OCI-LY1 (cell line): ENCODE measurements at regions not wholly inside any gene's neighbourhood (a gene's known extent, or its start where the extent isn't known, plus 50 kb on each side); places are given as distances from the start of the nearest gene placed in this dataset.
"Not testable (repeated sequence)": the region's sequence is repeated elsewhere in the genome, so short reads cannot be mapped to it uniquely, and the experiment has no call there.

Experiments used
- H2AFZ ChIP-seq: fragments of 200-600 bp; sonication (generic), shearing (Covaris generic); 2 replicates; pipeline ENCODE4 v1.6.0; 2014; ENCODE audit warnings: antibody characterized with exemption, mild to moderate bottlenecking, low read length
- H3F3A ChIP-seq: fragments of 200-600 bp; sonication (generic), shearing (Covaris generic); 2 replicates; pipeline ENCODE4 v1.6.0; 2014; ENCODE audit warnings: mild to moderate bottlenecking, antibody characterized with exemption, low read length, moderate library complexity; ENCODE audit not compliant: insufficient read depth
- H3K27ac ChIP-seq: fragments of 200-600 bp; sonication (generic); 2 replicates; pipeline ENCODE4 v1.5.1; 2014; ENCODE audit warnings: low read length, mixed run types, mild to moderate bottlenecking, low read depth; ENCODE audit not compliant: poor library complexity, severe bottlenecking
- H3K27me3 ChIP-seq: fragments of 200-600 bp; sonication (generic); 2 replicates; pipeline ENCODE4 v1.6.0; 2014; ENCODE audit warnings: antibody characterized with exemption, mild to moderate bottlenecking, low read length, moderate library complexity; ENCODE audit not compliant: insufficient read depth
- H3K36me3 ChIP-seq: fragments of 200-600 bp; sonication (generic); 2 replicates; pipeline ENCODE4 v1.6.1; 2014; ENCODE audit warnings: mild to moderate bottlenecking, antibody characterized with exemption, low read length, moderate library complexity, mixed read lengths; ENCODE audit not compliant: insufficient read depth
- H3K4me1 ChIP-seq: fragments of 200-600 bp; sonication (generic); 2 replicates; pipeline ENCODE4 v1.5.1; 2014; ENCODE audit warnings: mild to moderate bottlenecking, low read length, moderate library complexity; ENCODE audit not compliant: insufficient read depth, severe bottlenecking
- H3K4me2 ChIP-seq: fragments of 200-600 bp; sonication (generic), shearing (Covaris generic); 2 replicates; pipeline ENCODE4 v1.6.1; 2014; ENCODE audit warnings: low read length
- H3K4me3 ChIP-seq: fragments of 200-600 bp; sonication (generic); 2 replicates; pipeline ENCODE4 v1.5.1; 2014; ENCODE audit warnings: low read length, low read depth, mild to moderate bottlenecking, mixed read lengths; ENCODE audit not compliant: poor library complexity, severe bottlenecking
- H3K79me2 ChIP-seq: fragments of 200-600 bp; shearing (Covaris generic); 2 replicates; pipeline ENCODE4 v1.6.1; 2016; ENCODE audit warnings: mixed run types, low read length, mixed read lengths; ENCODE audit not compliant: insufficient read depth
- H3K9ac ChIP-seq: fragments of 200-600 bp; sonication (generic), shearing (Covaris generic); 2 replicates; pipeline ENCODE4 v1.6.1; 2014; ENCODE audit warnings: mild to moderate bottlenecking, low read length, mixed read lengths
- H3K9me2 ChIP-seq: fragments of 200-600 bp; sonication (generic), shearing (Covaris generic); 2 replicates; pipeline ENCODE4 v1.6.1; 2014; ENCODE audit warnings: low read depth, mild to moderate bottlenecking, low read length, mixed read lengths
- H3K9me3 ChIP-seq: fragments of 200-600 bp; shearing (Covaris generic); 2 replicates; pipeline ENCODE4 v1.6.1; 2014; ENCODE audit warnings: low read length, mixed read lengths
- H4K20me1 ChIP-seq: fragments of 200-600 bp; sonication (generic), shearing (Covaris generic); 2 replicates; pipeline ENCODE4 v1.6.0; 2016; ENCODE audit warnings: mild to moderate bottlenecking, low read length; ENCODE audit not compliant: insufficient read depth
- CTCF ChIP-seq: fragments of 200-600 bp; sonication (generic), shearing (Covaris generic); IDR thresholded peaks from 2 replicates; pipeline ENCODE4 v1.5.1; 2017; ENCODE audit warnings: mild to moderate bottlenecking, antibody characterized with exemption, low read length, moderate library complexity, mixed read lengths
- EZH2 ChIP-seq: fragments of 200-600 bp; sonication (generic), shearing (Covaris generic); IDR thresholded peaks from 2 replicates; pipeline ENCODE4 v1.8.0; 2017; ENCODE audit warnings: borderline replicate concordance, mixed run types, mild to moderate bottlenecking, antibody characterized with exemption, low read length, moderate library complexity, mixed read lengths

- Histone ChIP-seq H3K4me3 (no peak overlapping the region), H3K9me2 (no peaks in the 10 kb centered on the region), H3K27ac (no peak overlapping the region)
These were observed 188.9 kb upstream of the RPS23 start for GRCh38 chr5:82466986-82467561.

GRCh38 chr5:82465235-82465634 is 187.1 kb upstream of the RPS23 start:
- Histone ChIP-seq H3K4me2 (no peak overlapping the region), H3K36me3 (no peaks in the 10 kb centered on the region), H3K9ac (no peak overlapping the region), H2AFZ (no peak overlapping the region), H3K27ac (no peak overlapping the region), H3K79me2 (no peaks in the 10 kb centered on the region), H3K9me3 (no peaks in the 10 kb centered on the region), H3K4me1 (no peaks in the 10 kb centered on the region), H3F3A (no peaks in the 10 kb centered on the region), H3K9me2 (no peaks in the 10 kb centered on the region), H3K27me3 (no peaks in the 10 kb centered on the region), H3K4me3 (no peak overlapping the region), H4K20me1 (no peaks in the 10 kb centered on the region)
- no peak for TF ChIP-seq EZH2
- no peak for TF ChIP-seq CTCF

More at GRCh38 chr5:82466986-82467561, 188.9 kb upstream of the RPS23 start:
- no peaks in the 10 kb centered on the region for H3K4me1 ChIP-seq
- H3F3A ChIP-seq, result no peaks in the 10 kb centered on the region
- H4K20me1 ChIP-seq, result no peaks in the 10 kb centered on the region
- no peak overlapping the region for H2AFZ ChIP-seq
- no peak overlapping the region for H3K9ac ChIP-seq
- H3K4me2 ChIP-seq, result no peak overlapping the region
- TF ChIP-seq CTCF (no peak), EZH2 (no peak)
- no peaks in the 10 kb centered on the region for H3K27me3 ChIP-seq
- no peaks in the 10 kb centered on the region for H3K9me3 ChIP-seq
- no peaks in the 10 kb centered on the region for H3K36me3 ChIP-seq
- H3K79me2 ChIP-seq, result no peaks in the 10 kb centered on the region

GRCh38 chr5:82459626-82460025 is 181.5 kb upstream of the RPS23 start:
- no peak overlapping the region for H3K4me3 ChIP-seq
- no peak overlapping the region for H3K27ac ChIP-seq
- H3K4me1 ChIP-seq, result no peaks in the 10 kb centered on the region
- no peaks in the 10 kb centered on the region for H3K27me3 ChIP-seq
- H3K36me3 ChIP-seq, result no peaks in the 10 kb centered on the region
- no peak overlapping the region for H3K9ac ChIP-seq
- no peak for TF ChIP-seq CTCF
- no peak for TF ChIP-seq EZH2
- H4K20me1 ChIP-seq, result no peaks in the 10 kb centered on the region
- no peak overlapping the region for H3K4me2 ChIP-seq
- H2AFZ ChIP-seq, result no peak overlapping the region
- no peaks in the 10 kb centered on the region for H3K79me2 ChIP-seq
- no peaks in the 10 kb centered on the region for H3F3A ChIP-seq
- no peaks in the 10 kb centered on the region for H3K9me3 ChIP-seq
- H3K9me2 ChIP-seq, result no peaks in the 10 kb centered on the region

- H3K27me3 ChIP-seq, H3K79me2 ChIP-seq, H3K4me1 ChIP-seq, H2AFZ ChIP-seq, H3K9ac ChIP-seq, H3K9me2 ChIP-seq, H3K36me3 ChIP-seq, H4K20me1 ChIP-seq, H3F3A ChIP-seq, H3K27ac ChIP-seq, H3K9me3 ChIP-seq, H3K4me3 ChIP-seq, H3K4me2 ChIP-seq: not testable (repeated sequence)
These were observed 177.2 kb upstream of the RPS23 start for GRCh38 chr5:82455317-82455716.
